Stimulated activated CD4-positive, alpha-beta T cell treated with anti-CD3 and anti-CD28 coated beads, TNF-alpha, amount 100 ng/mL, for 4 hours (primary cell): ENCODE measurements at regions not wholly inside any gene's neighbourhood (a gene's known extent, or its start where the extent isn't known, plus 50 kb on each side); places are given as distances from the start of the nearest gene placed in this dataset.
"Not testable (repeated sequence)": the region's sequence is repeated elsewhere in the genome, so short reads cannot be mapped to it uniquely, and the experiment has no call there.

ENCODE experiments used
- DNase-seq, 3 experiments: peaks; one replicate each; pipeline ENCODE4 v3.0.0-alpha.2; 2020; ENCODE audit warnings: low read depth in 3 of 3

DNA sequence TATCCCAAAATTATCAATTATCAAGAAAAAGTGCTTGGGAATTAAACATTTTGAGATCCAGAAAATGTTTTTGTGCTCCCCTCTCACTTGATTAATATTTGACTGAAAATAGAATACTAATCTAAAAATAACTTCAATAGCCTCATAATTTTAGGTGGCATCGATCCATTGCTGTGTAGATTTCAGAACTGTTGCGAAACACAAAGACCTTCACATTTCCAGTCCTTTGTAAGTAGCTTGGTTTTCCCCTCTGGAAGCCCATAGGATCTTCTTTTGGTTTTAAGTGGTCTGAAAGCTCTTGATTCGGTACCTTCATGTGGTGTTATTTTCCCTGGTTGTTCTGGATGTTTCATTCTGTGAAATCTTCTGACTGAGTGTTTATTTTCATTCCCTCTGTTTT, 176.5 kb downstream of the NUFIP1 start:
- DNase-seq: no peak

DNA sequence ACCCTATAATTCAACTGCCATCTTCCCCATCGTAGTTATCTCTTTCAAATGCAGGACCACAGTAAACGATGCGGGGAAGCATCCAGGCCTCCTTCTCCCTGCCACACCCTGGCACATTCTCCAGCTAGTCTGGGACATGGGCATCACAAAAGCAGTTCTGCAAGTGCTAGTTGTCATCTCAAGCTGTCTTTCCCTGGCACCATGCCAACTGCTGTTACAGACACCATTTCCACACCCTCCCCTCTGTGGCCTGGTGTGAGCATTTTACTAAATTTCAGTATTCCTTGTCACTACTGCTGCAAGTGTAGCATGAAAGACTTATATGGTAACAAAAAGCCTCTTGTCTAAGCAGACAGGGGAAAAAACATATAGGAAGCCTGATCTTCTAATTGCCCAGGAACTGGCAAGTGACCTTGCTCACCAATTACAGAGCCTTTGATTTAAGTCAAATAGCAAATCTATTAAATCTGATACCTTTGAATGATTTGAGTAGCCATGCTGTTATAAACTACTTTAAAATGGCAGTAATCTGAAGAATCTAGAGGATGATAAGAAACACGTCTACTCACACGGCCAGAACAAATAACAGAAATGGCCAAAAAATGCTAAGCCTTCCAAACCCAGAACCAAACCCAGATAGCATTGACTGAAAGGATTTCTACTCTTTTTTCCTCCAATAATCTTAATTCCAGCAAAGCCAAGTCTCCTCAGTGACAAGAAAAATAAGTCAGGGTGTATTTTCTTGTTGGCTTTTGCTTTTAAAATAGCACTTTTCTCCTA, 179.0 kb downstream of the NUFIP1 start:
- no peak for DNase-seq

DNA sequence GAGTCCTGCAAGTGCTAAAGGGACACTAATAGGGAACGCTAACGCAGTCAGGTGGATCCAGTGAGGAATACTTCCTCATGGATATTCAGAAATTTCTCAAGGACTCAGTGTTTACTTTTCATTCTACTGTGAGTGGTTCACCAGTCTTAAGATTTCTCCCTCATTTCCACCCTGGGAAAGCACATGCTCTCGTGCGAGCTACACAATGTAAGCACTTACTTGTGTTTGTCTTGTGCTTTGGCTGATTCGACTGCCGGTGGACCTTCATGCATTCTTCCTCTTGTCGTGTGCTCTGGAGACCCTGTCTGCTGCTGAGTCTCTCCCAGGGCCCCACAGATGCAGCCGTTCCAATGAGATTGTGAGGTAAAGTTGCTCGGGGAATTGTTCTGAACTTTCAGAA, 180.1 kb downstream of the NUFIP1 start:
- no peak for DNase-seq

DNA sequence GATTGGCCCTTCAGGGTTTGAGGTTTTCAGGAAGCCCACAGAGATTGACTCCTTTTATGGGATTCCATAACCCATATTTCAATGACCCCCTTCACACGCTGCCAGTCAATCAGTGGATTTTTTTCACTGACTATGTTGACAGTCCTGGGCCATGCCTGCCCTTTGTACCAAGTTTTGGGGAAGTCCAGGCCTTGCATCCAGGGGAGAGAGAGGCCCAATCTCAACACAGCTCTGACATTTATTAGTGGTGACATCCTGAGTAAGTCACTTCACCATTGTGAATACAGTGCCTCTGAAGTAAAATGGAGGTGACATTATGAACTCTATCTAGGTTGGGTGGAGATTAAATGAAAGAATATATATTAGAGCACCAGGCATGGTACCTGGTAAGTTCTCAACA, 181.1 kb downstream of the NUFIP1 start:
- DNase-seq: no peak

DNA sequence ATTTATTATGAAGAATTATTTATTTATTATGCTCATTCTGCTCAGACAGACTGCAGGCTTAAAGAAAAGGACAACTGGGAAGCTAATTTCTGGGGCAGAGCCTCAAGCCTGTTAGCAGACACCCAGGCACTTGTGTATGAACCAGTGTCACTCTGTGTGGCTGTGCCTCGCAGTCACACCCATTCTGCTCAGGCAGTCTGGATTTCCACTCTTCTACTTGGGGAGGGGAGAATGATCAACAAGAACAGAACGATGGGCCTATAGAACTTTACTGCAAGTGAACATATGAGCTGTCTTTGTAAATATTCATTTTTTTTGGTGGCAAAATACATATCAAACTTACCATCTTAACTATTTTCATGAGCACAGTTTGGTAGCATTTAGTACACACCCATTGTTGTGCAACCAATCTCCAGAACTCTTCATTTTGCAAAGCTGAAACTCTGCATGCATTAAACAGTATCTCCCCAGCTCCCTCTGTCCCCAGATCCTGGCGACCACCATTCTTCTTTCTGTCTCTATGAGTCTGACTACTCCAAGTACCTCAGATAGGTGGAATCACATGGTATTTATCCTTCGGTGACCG, 181.7 kb downstream of the NUFIP1 start:
- no peak for DNase-seq

DNA sequence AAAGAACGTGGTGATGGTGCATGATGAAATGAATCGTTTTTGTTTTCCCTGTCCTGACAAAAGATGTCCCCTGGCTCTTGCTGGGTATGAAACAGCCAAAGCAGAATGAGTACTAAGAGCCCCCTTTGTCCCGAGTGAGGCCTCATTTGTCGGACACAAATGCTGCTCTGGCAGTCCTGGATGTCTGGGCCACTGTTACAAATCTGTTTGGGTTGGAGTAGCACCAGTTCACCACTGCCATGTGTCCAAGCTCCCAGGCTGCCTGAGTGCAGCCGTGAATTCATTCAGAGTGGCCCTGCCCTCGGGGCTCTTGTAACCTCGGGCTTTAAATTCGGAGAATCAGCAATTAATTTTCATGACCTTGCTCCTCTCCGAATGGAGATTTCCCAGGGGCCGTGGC, 182.4 kb downstream of the NUFIP1 start:
- no peak for DNase-seq

DNA sequence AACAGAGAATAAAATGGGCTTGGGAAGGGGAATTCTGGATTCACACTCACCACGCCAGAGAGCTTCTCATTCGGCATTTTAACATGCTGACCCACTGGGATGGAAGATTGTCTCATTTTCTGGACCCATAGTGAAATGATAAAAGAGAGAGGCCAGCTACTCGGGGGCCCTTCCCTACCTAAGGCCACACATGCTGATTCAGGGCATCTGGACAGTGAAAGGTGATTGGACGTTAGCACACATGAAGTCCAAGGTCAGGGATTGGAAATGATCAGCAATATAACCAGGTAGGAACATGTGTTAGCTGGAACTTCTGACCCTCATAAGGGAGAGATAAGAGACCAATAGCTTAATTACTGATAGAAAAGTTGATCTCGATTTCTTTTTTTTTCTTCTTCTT, 183.7 kb downstream of the NUFIP1 start:
- no peak for DNase-seq

DNA sequence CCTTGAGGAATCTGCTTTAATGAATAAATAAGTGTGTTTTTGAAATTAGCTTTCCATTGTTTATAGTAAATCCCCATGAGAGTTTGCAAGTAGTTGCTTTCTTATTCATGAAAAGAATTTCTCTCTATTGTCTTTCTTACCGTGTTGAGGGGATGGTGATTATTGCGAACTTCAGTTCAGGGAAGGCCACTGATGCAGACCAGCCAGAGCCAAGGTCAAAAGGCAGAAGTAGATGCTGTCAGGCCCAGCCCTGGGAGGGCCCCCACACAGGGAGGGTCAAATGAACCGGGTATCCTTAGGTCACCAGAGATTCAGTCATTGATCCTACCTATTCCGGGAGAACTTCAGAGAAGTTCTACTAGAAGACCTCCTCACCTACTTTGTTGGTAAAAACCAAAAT, 185.9 kb downstream of the NUFIP1 start:
- DNase-seq: no peak

DNA sequence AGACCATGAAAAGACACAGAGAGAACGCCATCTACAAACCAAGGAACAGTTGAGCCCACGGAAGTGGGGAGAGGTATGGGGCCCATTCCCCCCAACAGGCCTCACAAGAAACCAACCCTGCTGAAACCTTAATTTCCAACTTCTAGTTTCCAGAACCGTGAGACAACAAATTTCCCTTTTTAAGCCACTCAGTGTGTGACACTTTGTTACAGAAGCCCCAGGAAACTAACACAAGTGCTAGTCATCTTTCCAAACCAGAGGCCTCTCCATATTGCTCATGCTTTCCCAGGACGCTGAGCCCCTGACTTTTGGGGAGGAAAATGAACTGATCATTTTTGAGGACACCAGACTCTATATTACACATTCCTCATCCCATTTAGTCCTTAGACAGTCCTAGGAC, 186.8 kb downstream of the NUFIP1 start:
- DNase-seq: no peak

DNA sequence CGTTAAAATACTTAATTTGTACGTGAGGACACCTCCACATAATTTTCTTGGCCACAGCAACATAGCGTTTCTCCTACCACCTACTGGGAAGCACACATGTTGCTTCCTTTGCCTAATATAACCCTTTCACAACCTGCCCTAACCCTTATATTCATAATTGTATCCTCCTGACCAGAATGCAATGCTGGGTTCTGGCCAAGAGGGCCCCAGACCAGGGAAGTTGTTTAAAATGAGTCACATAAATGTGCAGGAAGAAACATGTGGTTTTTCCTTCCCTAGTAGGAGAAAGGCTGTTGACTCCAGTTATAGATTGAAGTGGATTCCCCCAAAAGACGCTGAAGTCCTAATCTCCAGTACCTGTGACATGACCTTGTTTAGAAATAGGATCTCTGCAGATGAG, 187.3 kb downstream of the NUFIP1 start:
- no peak for DNase-seq

DNA sequence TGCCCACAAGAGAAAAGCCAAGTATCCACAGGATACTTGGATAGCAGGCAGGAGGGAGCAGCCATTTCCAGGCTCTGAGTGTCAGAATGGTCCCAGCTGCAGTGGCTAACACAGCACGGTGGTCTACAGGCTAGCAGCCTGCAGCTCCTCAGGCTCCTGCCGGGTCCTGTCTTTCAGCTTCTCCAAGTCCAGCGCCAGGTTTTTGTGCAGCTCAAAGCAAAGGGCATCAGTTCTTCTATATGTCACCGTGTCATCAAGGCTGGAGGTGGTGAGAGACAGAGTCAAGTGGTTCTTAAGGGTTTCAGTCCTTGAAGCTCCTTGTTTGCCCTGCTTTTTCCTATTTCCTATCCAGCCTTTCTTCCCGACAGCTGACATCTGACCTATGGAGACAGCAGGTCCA, 188.6 kb downstream of the NUFIP1 start:
- DNase-seq: no peak

DNA sequence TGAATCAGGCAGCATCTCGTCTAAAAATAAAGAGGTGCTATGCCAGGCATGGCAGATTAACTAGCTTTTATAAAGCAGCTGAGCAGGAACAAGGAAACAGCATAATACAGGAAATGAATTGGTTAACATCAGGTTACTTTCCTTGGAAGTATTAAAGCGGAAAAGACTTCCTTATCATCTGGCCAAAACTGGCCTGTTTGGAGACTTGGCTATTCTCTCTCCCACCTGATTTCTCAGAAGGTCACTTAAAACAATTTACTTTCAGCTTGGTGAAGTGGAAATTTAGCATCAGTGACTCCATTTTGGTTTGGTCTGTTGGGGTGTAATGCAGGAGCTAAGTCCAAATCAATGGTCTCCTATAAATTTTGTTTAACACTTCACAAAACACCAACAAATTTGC, 191.6 kb downstream of the NUFIP1 start:
- DNase-seq: no peak

DNA sequence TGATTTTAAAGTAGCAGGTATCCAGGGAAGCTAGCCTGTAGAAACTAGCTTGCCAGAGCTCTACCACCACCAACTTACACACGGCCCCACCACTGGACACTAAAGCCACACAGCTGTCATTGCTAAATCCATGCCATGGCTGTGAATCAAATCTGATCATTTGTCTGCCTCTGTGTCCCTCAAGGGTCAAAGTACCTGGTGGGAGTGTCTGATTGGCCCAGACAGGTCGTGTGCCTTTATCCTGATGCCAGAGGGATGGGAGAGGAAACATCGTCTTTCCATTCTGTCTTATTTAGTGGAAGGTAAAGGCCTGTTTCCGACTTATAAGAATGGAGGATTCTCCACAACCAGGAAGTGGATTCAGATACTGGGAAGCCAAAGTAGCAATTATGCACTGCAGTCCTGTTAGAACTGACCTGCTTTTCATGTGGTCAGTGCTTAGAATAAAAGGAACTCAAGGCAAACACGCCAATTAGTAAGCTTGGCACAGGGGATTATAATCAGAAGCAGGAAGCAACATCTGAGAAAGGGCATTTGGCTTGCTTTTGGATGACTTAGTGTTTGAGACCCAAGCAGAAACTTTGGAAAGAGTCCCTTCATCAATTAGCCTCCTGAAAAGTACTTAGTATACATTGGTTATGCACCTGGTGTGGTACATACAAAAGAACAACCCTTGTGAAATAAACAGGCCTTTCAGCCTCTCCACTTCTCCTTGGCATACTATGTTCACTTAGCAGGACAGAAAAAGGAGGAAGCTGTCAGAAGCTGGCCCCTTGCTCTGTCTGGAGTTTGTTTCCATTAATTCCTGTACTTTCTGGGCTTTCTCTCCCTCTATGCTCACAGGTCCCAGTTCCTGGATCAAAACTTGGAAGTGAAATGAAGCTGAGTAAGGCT, 192.4 kb downstream of the NUFIP1 start:
- no peak for DNase-seq

DNA sequence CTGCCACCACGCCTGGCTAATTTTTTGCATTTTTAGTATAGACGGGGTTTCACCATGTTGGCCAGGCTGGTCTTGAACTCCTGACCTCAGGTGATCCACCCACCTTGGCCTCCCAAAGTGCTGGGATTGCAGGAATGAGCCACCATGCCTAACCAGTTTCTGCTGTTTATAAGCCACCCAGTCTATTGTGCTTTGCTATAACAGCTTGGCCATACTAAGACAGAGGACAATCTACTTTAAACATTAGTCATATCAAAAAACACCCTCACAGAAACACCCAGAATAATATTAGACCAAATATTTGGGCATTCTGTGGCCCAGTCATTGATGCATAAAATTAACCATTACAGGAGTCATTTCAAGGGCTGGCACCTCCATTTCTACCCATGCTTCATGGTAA, 193.2 kb downstream of the NUFIP1 start:
- DNase-seq: not testable (repeated sequence)

DNA sequence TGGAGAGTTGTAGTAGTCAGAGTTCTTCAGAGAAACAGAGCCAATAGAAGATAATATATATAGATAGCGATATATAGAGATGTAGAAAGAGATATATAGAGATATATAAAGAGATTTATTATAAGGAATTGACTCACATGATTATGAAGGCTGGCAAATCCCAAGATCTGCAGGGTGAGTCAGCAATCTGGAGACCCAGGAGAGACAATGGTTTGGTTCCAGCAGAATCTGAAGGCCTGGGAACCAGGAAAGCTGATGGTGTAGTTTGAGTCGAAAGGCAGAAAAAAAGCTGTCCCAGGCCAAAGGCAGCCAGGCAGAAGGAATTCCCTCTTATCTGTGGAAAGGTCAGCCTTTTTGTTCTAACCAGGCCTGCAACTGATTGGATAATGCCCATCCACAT, 194.1 kb downstream of the NUFIP1 start:
- no peak for DNase-seq

DNA sequence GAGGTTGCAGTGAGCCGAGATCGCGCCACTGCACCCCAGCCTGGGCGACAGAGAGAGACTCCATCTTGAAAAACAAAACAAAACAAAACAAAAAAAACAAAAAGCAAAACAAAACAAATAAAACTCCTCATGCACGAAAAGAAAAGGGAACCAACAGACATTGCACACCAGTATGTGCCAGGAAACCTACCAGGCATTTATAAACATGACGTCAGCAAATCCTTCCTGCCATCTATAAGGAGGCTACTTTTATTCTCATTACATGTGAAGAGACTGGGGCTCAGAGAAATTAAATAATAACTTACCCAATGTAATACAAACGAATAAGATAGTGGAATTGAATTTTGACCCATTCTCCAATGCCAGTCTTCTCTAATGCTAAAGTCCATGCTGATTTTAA, 197.2 kb downstream of the NUFIP1 start:
- no peak for DNase-seq

DNA sequence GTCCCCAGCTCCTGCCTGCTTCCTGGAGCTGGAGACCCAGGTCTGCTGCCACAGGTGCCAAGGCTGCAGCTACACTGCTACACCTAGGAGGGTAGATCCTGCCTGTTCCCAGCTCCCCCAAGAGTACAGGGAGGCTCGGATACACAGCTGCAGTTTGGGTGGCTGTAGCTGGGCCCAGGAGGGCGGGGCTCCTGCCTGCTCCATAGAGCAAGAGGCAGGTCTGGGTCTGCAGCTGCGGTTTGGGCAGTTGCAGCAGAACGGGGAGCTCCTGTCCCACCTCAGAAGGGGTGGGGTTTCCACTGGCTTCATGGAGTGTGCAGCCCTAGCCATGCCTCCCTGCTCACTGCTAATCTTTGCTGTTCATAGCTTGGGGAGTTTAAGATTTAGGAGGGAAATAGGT, 199.0 kb downstream of the NUFIP1 start:
- DNase-seq: no peak

DNA sequence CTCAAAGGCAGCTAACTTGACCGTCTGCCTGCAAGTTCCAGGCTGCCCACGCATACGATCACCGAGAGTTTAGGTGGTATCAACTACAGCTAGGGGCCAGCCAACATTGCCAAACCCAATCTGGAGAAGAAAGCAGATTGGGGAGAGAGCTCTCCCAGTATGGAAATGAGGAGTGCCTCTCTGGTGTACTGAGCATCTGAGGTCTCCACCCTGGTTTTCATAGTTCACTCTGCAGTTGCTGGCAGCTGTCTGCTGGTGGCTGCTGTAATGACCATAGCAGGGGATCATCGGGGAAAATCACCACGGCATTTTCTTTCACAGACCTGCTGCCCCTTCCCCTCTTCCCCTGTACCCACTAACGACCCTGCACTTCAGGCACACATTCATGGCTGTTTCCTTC, 201.7 kb downstream of the NUFIP1 start:
- DNase-seq: no peak

DNA sequence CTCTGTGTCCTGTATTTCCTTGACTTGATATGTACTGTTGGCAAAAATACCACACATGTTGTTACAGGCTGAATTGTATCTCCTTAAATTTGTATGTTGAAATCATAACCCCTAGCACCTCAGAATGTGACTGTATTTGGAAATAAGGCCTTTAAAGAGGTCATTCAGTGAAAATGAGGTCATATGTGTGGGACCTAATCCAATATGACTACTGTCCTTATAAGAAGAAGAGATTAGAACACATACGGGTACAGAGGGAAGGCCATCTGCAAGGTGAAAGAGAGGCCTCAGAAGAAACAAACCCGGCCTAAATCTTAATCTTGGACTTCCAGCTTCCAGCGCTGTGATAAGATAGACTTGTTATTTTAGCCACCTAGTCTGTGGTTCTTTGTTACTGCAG, 202.5 kb downstream of the NUFIP1 start:
- DNase-seq: no peak

DNA sequence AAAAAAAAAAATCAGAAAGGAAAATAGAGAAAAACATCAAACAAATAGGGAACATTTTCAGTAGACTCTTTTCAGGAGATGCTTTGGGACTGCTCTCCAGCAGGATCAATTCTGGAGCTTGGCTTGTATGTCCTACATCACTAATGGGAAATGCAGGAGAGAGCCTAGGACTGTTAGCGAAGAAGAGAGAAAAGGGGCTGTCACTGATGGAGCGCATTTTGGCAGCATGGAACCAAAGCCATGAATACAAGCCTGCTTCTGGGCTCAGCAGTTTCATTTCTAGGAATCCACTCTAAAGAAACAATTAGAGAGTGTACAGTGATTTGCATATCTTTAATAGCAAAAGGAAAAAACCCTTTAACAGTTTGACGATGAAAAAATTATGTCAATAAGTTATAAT, 203.9 kb downstream of the NUFIP1 start:
- no peak for DNase-seq

DNA sequence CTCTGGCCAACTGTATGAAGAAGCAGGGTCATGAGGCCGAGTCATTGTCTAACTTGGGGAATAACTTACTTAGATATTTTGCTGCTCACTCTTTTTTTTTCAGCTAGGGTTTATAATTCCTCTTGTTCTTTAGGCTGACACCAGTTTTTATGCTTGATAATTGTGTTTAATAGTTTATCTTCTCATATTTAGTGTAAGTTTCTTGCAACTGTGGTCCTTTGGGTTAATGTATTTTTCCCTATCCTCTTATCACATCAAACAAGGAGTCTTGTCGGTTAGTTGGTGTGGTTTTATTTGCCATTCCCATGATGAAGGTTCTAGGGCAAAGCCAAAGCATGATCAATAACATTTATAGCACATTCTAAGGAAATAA, 204.6 kb downstream of the NUFIP1 start:
- no peak for DNase-seq

DNA sequence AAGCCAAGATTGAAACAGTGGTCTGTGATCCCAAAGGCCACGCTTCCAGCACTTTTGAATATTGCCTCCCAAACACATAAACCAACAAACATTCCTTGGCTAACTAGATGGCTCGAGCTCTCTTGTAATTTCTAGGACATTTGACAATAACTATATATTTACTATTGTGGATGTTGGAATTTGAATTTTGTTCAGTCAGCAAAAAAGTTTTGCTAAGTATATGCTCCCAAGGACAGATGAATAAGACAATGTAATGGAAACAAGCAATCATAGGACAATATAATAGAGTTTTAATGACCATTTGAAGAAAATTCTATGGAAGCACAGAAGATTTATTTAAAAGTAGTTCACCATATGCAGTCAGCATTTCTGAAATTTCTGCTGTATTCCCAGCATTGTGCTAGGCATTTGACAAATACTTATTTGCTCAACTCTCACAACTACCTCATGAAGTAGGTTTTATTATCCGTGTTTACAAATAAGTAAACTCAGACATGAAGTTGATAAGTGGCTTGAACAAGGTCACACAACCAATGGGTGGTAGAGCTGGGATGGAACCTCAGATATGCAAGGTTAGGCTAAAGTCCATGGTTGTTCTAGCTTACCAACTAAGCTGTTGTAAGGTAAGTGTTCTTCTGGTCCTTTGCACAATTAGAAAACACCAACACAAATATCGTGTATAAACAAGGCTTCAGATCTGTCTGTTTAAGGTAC, 205.1 kb downstream of the NUFIP1 start:
- no peak for DNase-seq
